Keratinocyte (primary cell): ENCODE measurements at regions not wholly inside any gene's neighbourhood (a gene's known extent, or its start where the extent isn't known, plus 50 kb on each side); places are given as distances from the start of the nearest gene placed in this dataset.

Source experiments
- DNase-seq: peaks from one replicate; pipeline ENCODE4 v3.0.0-alpha.2; 2011; ENCODE audit warnings: low read depth, missing footprints, low spot score
- FAIRE-seq: peaks from 2 replicates; lab custom pipeline; 2011; peaks lifted over from hg19 to GRCh38; lab: Jason Lieb, UNC
- H2AFZ ChIP-seq: 2 replicates; pipeline ENCODE4 v1.6.0; 2012; ENCODE audit warnings: low read length, control low read depth, inconsistent platforms; ENCODE audit not compliant: control insufficient read depth
- H3K27ac ChIP-seq: 2 replicates; pipeline ENCODE4 v1.5.1; 2011; ENCODE audit warnings: low read length; ENCODE audit not compliant: control insufficient read depth, insufficient read depth
- H3K27me3 ChIP-seq: 3 replicates; pipeline ENCODE4 v1.6.0; 2011; ENCODE audit warnings: low read length; ENCODE audit not compliant: control insufficient read depth, insufficient read depth; ENCODE audit errors: extremely low read depth
- H3K36me3 ChIP-seq, 2 experiments: 2 replicates in 1 of 2; 3 replicates in 1 of 2; pipeline ENCODE4 v1.5.1; 2011; ENCODE audit warnings: low read length in 2 of 2, mild to moderate bottlenecking in 1 of 2; ENCODE audit not compliant: control insufficient read depth in 2 of 2, insufficient read depth in 2 of 2; ENCODE audit errors: extremely low read depth in 1 of 2
- H3K4me1 ChIP-seq: 3 replicates; pipeline ENCODE4 v1.5.1; 2011; ENCODE audit warnings: low read length; ENCODE audit not compliant: control insufficient read depth, insufficient read depth; ENCODE audit errors: extremely low read depth
- H3K4me2 ChIP-seq: 3 replicates; pipeline ENCODE4 v1.6.0; 2011; ENCODE audit warnings: low read depth, low read length; ENCODE audit not compliant: control insufficient read depth, insufficient read depth; ENCODE audit errors: extremely low read depth
- H3K4me3 ChIP-seq, 3 experiments: fragments of 200-600 bp in 1 of 3; sonication (generic) in 1 of 3; 2 replicates in 2 of 3; 3 replicates in 1 of 3; pipeline ENCODE4 v1.5.1; 2011 to 2016; ENCODE audit warnings: low read length in 3 of 3, mild to moderate bottlenecking in 3 of 3, control low read depth in 2 of 3, inconsistent platforms in 1 of 3, low read depth in 1 of 3, mixed read lengths in 1 of 3, mixed run types in 1 of 3, moderate library complexity in 1 of 3; ENCODE audit not compliant: control insufficient read depth in 2 of 3, insufficient read depth in 2 of 3; ENCODE audit errors: extremely low read depth in 1 of 3
- H3K79me2 ChIP-seq: 2 replicates; pipeline ENCODE4 v1.6.0; 2012; ENCODE audit warnings: low read length; ENCODE audit not compliant: control insufficient read depth, insufficient read depth
- H3K9ac ChIP-seq: 3 replicates; pipeline ENCODE4 v1.6.0; 2011; ENCODE audit warnings: low read length; ENCODE audit not compliant: control insufficient read depth, insufficient read depth; ENCODE audit errors: extremely low read depth
- H3K9me1 ChIP-seq: 3 replicates; pipeline ENCODE4 v1.6.0; 2011; ENCODE audit warnings: low read length; ENCODE audit not compliant: control insufficient read depth, insufficient read depth; ENCODE audit errors: extremely low read depth
- H3K9me3 ChIP-seq: 2 replicates; pipeline ENCODE4 v1.5.1; 2012; ENCODE audit warnings: low read depth, low read length; ENCODE audit not compliant: control insufficient read depth
- H4K20me1 ChIP-seq: 3 replicates; pipeline ENCODE4 v1.6.0; 2011; ENCODE audit warnings: low read length; ENCODE audit not compliant: control insufficient read depth, insufficient read depth; ENCODE audit errors: extremely low read depth
- EZH2 ChIP-seq: IDR thresholded peaks from one replicate; pipeline ENCODE4 v1.6.1; 2012; ENCODE audit warnings: inconsistent platforms, mild to moderate bottlenecking, low read length, moderate library complexity
- dilution Hi-C: fragments of 300-500 bp; cut with MboI; formaldehyde crosslinking; loops from one replicate; pipeline ENCODE4 v1.7.0; 2020; ENCODE audit warnings: low sequenced_read_pairs; ENCODE audit not compliant: extremely low pct_ligation_motif_present
- TF ChIP-seq, protein P1 (sequence below), 3 experiments: IDR thresholded peaks in 1 of 3; conservative IDR thresholded peaks in 1 of 3; optimal IDR thresholded peaks in 1 of 3; 2 replicates in 2 of 3; 3 replicates in 1 of 3; pipeline versions ENCODE3 to v1.5.1; 2011; ENCODE audit warnings: low read length in 3 of 3, mild to moderate bottlenecking in 3 of 3, moderate library complexity in 2 of 3, control low read depth in 1 of 3, inconsistent platforms in 1 of 3; ENCODE audit not compliant: insufficient read depth in 2 of 3; ENCODE audit errors: extremely low read depth in 1 of 3

DNA sequence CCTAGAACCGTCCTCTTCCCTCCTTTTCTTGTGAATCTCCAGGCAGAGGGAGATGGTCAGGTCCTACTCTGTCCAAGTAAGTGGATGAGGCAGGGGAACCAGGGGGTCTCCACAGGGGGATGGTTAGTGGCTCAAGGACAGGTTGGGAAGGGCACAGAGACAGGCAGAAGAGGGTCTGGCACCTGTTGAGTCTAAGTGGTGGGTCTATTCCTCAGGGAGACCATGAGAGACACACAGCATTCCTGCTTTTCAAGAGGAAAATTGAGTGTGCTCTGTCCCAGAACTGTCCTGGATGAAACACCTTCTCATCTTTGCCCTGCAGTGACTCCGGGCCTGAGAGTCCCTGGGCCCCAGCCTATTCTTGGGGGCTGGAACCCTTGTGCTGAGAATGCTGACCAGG, 184.8 kb upstream of the GALNT17 start:
- H3K36me3 ChIP-seq = no peaks in the 10 kb centered on the region
- no peaks in the 10 kb centered on the region for H3K79me2 ChIP-seq
- no peaks in the 10 kb centered on the region for H4K20me1 ChIP-seq
- FAIRE-seq (no peak), DNase-seq (no peak)
- no peak overlapping the region for H3K9ac ChIP-seq
- no peak overlapping the region for H3K27ac ChIP-seq
- no peak overlapping the region for H3K4me3 ChIP-seq
- dilution Hi-C loops = no loop called here
- H3K27me3 ChIP-seq = no peaks in the 10 kb centered on the region
- no peak overlapping the region for H2AFZ ChIP-seq
- peaks cover 2% of the 10 kb centered on the region for H3K9me3 ChIP-seq
- TF ChIP-seq EZH2 = no peak
- TF ChIP-seq, protein P1, sequence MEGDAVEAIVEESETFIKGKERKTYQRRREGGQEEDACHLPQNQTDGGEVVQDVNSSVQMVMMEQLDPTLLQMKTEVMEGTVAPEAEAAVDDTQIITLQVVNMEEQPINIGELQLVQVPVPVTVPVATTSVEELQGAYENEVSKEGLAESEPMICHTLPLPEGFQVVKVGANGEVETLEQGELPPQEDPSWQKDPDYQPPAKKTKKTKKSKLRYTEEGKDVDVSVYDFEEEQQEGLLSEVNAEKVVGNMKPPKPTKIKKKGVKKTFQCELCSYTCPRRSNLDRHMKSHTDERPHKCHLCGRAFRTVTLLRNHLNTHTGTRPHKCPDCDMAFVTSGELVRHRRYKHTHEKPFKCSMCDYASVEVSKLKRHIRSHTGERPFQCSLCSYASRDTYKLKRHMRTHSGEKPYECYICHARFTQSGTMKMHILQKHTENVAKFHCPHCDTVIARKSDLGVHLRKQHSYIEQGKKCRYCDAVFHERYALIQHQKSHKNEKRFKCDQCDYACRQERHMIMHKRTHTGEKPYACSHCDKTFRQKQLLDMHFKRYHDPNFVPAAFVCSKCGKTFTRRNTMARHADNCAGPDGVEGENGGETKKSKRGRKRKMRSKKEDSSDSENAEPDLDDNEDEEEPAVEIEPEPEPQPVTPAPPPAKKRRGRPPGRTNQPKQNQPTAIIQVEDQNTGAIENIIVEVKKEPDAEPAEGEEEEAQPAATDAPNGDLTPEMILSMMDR (optimal IDR thresholded peaks at IDR 0.05 in 1 of 3, IDR thresholded peaks at IDR 0.05 in 1 of 3, conservative IDR thresholded peaks at IDR 0.05 in 1 of 3; ENCODE audit: extremely low read depth in 1 of 3, insufficient read depth in 2 of 3, low read length in 3 of 3) = no peak
- H3K4me2 ChIP-seq = no peak overlapping the region
- H3K4me1 ChIP-seq = no peaks in the 10 kb centered on the region
- H3K9me1 ChIP-seq = no peaks in the 10 kb centered on the region

DNA sequence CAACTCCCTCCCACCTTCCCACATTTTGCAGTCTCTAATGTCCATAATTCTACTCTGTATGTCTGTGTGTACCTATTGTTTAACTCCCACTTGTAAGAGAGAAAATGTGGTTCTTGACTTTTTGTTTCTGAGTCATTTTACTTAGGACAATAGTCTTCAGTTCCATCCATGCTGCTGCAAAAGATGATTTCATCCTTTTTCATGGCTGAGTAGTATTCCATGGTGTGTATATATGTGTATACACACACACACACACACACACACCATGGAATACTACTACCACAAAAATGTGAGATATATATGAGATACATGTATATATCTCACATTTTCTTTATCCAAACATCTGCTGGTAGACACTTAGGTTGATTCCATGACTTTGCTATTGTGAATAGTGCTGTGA, 182.1 kb upstream of the GALNT17 start:
- Histone ChIP-seq H3K9ac (no peak overlapping the region), H3K4me1 (no peaks in the 10 kb centered on the region), H3K4me2 (no peak overlapping the region), H2AFZ (no peak overlapping the region), H3K4me3 (no peak overlapping the region), H3K36me3 (no peaks in the 10 kb centered on the region), H3K9me3 (peaks cover 4% of the 10 kb centered on the region), H3K27me3 (no peaks in the 10 kb centered on the region), H3K9me1 (no peaks in the 10 kb centered on the region), H3K27ac (no peak overlapping the region), H4K20me1 (no peaks in the 10 kb centered on the region), H3K79me2 (no peaks in the 10 kb centered on the region)
- DNase-seq (no peak), FAIRE-seq (no peak)
- TF ChIP-seq EZH2 = no peak
- TF ChIP-seq, protein P1 (optimal IDR thresholded peaks at IDR 0.05 in 1 of 3, IDR thresholded peaks at IDR 0.05 in 1 of 3, conservative IDR thresholded peaks at IDR 0.05 in 1 of 3; ENCODE audit: extremely low read depth in 1 of 3, insufficient read depth in 2 of 3, low read length in 3 of 3) = no peak
- dilution Hi-C loops = no loop called here
